ENCODE measurements at regions not wholly inside any gene's neighbourhood (a gene's known extent, or its start where the extent isn't known, plus 50 kb on each side); places are given as distances from the start of the nearest gene placed in this dataset.
"Not testable (repeated sequence)": the region's sequence is repeated elsewhere in the genome, so short reads cannot be mapped to it uniquely, and the experiment has no call there.

- intact Hi-C loops (cut with DNase I) = no loop called here
- Histone ChIP-seq H3K9me3 (no peaks in the 10 kb centered on the region), H3K27me3 (peaks cover 0 to 4% of the 10 kb centered on the region in 2 donors), H3K36me3 (no peaks in the 10 kb centered on the region), H3K4me3 (no peak overlapping the region), H3K27ac (no peak overlapping the region), H3K4me1 (no peaks in the 10 kb centered on the region)
- ATAC-seq = no peak
- DNase-seq = no peak
- TF ChIP-seq, protein P1, sequence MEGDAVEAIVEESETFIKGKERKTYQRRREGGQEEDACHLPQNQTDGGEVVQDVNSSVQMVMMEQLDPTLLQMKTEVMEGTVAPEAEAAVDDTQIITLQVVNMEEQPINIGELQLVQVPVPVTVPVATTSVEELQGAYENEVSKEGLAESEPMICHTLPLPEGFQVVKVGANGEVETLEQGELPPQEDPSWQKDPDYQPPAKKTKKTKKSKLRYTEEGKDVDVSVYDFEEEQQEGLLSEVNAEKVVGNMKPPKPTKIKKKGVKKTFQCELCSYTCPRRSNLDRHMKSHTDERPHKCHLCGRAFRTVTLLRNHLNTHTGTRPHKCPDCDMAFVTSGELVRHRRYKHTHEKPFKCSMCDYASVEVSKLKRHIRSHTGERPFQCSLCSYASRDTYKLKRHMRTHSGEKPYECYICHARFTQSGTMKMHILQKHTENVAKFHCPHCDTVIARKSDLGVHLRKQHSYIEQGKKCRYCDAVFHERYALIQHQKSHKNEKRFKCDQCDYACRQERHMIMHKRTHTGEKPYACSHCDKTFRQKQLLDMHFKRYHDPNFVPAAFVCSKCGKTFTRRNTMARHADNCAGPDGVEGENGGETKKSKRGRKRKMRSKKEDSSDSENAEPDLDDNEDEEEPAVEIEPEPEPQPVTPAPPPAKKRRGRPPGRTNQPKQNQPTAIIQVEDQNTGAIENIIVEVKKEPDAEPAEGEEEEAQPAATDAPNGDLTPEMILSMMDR (IDR thresholded peaks at IDR 0.05) = no peak
These were observed 132.0 kb downstream of the EMP1 start for GRCh38 chr12:13328535-13328934.

DNA sequence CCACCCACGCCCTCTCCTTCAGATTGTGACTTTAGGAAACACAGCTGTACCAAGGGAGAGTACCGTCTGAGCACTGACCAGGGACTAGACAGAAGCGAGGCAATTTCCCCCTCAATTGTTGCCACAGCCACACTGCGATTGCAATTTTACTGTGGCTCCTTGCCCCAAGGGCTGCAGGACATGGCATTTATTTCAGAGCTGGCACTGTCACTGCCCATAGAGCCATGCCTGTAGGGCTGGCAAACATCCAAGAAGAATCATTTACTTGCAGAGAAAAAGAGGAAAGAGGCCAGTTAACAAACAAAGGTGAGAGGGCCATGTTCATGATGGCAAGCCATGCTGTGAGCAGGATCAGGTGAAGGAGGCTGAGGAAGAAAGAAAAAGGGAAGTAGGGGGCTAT lies 129.6 kb downstream of the EMP1 start:
- no peaks in the 10 kb centered on the region for H3K9me3 ChIP-seq
- ATAC-seq (no peak), DNase-seq (no peak)
- H3K27ac ChIP-seq = no peak overlapping the region
- TF ChIP-seq, protein P1 (IDR thresholded peaks at IDR 0.05) = no peak
- H3K27me3 ChIP-seq = peaks cover 0 to 4% of the 10 kb centered on the region in 2 donors
- no peak overlapping the region for H3K4me3 ChIP-seq
- no peaks in the 10 kb centered on the region for H3K36me3 ChIP-seq
- H3K4me1 ChIP-seq = no peaks in the 10 kb centered on the region
- intact Hi-C loops (cut with DNase I) = no loop called here

- H3K4me3 ChIP-seq; H3K4me1 ChIP-seq; H3K27ac ChIP-seq; intact Hi-C loops (cut with DNase I); H3K9me3 ChIP-seq; H3K36me3 ChIP-seq; DNase-seq; H3K27me3 ChIP-seq; ATAC-seq: not testable (repeated sequence)
These were observed 128.5 kb downstream of the EMP1 start for GRCh38 chr12:13325037-13325436.

GRCh38 chr12:13318231-13319015 lies 121.9 kb downstream of the EMP1 start:
- Histone ChIP-seq H3K27me3 (peaks cover 0 to 5% of the 10 kb centered on the region in 2 donors), H3K27ac (no peak overlapping the region), H3K4me3 (no peak overlapping the region), H3K36me3 (no peaks in the 10 kb centered on the region), H3K9me3 (peaks cover 0 to 14% of the 10 kb centered on the region in 2 donors), H3K4me1 (no peaks in the 10 kb centered on the region)
- no peak for DNase-seq
- TF ChIP-seq, protein P1 (IDR thresholded peaks at IDR 0.05) = no peak
- intact Hi-C loops (cut with DNase I) = no loop called here
- no peak for ATAC-seq

DNA sequence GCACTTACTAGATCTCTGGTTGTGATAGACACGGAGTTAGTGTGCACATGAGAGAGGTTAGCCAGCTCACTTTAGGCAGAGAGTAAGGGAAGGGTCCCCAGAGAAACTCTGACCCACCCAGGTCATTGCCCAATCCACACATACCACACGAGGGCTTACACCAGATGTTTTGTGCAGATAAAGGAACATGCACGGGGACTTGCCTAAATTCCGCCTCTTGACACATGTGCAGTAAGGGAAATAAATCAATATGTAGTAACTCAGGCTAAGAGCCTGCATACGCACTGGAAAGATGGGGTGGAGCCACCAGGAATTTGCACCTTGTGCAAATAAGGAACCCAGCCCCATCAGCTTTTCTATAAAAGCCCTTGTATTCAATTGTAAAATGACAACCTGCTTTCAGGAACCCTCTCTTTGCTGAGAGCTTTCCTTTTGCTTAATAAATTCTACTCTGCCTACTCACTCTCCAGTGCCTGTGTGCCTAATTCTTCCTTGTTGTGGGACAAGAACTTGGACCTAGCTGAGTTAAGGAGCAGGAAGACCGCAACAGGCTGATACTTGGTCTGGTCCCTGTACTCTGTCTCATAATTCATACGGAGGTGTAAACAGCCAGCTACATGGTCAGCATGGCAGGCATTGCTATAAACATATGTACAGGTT lies 120.2 kb downstream of the EMP1 start:
- Histone ChIP-seq H3K27ac (no peak overlapping the region), H3K9me3 (peaks cover 0 to 14% of the 10 kb centered on the region in 2 donors), H3K4me1 (no peaks in the 10 kb centered on the region), H3K36me3 (no peaks in the 10 kb centered on the region), H3K4me3 (no peak overlapping the region), H3K27me3 (peaks cover 0 to 6% of the 10 kb centered on the region in 2 donors)
- ATAC-seq (no peak), DNase-seq (no peak)
- TF ChIP-seq, protein P1 (IDR thresholded peaks at IDR 0.05) = no peak
- intact Hi-C loops (cut with DNase I) = no loop called here
